GOT3 (cell line): ENCODE measurements at regions not wholly inside any gene's neighbourhood (a gene's known extent, or its start where the extent isn't known, plus 50 kb on each side); places are given as distances from the start of the nearest gene placed in this dataset.

ENCODE experiments used
- DNase-seq: peaks from one replicate; lab custom pipeline; 2025; ENCODE audit warnings: mixed read lengths; lab: John Stamatoyannopoulos, UW

GRCh38 chr10:8420182-8420581, 365.7 kb downstream of the GATA3 start:
- no peak for DNase-seq

- DNase-seq = no peak
These were observed 370.2 kb downstream of the GATA3 start for GRCh38 chr10:8424555-8425211.

DNA sequence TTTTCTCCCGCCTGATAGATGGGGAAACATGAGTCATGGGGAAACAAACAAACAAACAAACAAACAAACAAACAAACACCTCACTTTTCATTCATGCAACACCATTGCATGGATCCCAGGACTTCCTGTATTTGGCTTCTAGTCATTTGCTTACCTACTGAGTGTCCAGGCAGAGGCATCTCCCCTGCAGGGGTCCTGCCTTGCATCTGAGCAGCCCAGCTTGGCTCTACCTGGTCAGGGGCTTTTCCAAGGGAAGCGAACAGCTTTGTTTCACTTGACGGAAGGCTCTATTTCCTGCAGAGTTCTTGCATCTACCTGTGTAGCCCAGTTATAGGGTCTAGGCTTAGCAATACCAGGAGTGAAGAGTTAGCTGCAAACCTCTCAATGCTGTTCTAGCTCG, 374.2 kb downstream of the GATA3 start:
- no peak for DNase-seq

DNA sequence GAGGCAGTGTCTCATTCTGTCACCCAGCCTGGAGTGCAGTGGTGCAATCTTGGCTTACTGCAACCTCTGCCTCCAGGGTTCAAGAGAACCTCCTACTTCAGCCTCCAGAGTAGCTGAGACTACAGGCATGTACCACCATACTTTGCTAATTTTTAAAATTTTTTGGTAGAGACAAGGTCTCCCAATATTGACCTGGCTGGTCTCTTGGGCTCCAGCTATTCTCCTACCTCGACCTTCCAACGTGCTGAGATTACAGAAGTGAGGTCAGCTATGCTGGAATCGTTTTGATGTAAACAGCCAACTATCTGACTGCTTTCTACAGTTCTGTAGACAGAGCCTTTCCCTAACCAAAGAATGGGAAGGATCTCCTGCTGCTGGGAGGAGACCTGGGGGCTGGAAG, 375.8 kb downstream of the GATA3 start:
- no peak for DNase-seq

GRCh38 chr10:8431511-8431910, 377.0 kb downstream of the GATA3 start:
- DNase-seq = no peak

- no peak for DNase-seq
These were observed 380.9 kb downstream of the GATA3 start for GRCh38 chr10:8435186-8436055.

GRCh38 chr10:8437896-8438295, 383.4 kb downstream of the GATA3 start:
- DNase-seq = no peak

DNA sequence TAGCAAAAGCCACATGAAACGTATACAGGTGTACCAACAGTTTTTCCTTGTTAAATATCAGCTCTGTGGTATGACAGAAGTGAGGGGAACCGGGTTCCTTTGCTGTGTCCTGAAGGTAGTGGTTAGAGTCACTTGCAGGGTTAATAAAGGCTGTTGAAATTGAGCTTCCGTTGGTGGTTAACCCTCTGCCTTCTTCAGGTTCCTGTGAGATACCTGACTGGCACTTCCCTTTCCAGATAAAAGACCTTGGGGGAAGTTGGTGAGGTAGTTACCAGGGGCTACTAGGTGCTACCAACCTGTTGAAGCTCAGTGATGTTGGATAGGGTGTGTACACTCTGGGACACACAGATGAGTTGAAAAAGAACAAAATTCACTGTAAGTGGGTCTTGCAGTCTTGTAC, 384.1 kb downstream of the GATA3 start:
- DNase-seq = no peak

GRCh38 chr10:8439040-8439439, 384.6 kb downstream of the GATA3 start:
- no peak for DNase-seq

DNA sequence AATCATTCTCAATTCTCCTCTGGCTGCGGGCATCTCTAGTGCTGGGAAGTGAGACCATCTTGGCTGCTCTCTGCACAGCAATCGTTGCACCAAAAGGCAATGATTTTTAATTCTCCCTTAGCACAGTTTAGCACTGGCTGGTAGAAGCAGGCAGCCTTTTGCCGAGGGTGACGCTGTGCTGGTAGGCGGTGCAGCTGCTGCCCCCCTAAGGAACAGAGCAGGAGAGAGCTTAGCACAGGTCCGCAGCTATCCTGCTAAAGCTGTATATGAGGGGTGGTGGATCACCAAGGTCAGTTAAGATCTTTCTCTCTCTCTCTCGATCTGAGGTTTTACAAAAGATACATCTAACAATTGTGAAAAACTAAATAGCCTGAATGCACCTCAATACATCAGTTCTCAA, 390.1 kb downstream of the GATA3 start:
- no peak for DNase-seq

GRCh38 chr10:8445353-8445752, 390.9 kb downstream of the GATA3 start:
- DNase-seq = no peak

- DNase-seq = no peak
These were observed 395.4 kb downstream of the GATA3 start for GRCh38 chr10:8449909-8450308.

- no peak for DNase-seq
These were observed 399.1 kb downstream of the GATA3 start for GRCh38 chr10:8453587-8453986.

- no peak for DNase-seq
These were observed 399.9 kb downstream of the GATA3 start for GRCh38 chr10:8454357-8454756.

DNA sequence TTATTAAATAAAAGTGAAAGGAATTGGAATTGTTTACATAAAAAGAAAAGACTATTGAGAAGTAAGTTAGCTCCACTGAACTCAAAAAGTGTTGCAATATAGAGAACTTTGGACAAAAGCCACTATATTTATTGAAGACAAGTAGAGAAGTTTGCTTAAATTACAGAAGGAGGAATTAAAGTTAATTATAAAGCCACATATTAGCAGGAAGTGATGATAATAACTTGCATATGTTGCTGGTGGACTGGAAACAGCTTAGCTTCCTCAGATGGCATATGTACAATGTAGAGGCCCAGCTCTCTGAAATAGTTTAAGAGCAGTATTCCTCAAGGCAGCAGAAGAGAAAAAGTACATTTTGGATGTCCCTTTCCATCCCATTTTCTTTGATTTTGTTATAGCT, 400.7 kb downstream of the GATA3 start:
- DNase-seq = no peak

DNA sequence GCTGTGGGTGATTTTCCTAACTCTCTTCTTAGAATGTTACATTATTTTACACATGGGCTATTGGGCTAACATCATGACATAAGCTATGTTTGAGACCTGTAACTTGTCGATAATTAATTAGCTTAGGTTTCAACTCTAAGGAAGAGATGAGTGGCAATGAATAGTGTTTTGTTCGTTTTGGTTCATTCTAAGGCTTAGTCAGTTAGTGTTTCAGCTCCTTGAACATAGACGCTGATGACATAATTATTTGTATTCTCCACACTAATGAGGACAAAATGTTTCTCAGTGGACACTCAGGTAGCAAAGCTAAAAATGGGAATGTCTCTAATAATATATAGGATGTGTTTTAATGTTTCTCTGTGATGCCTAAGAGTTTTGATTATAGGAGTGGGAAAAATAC, 401.9 kb downstream of the GATA3 start:
- DNase-seq = no peak

- no peak for DNase-seq
These were observed 406.1 kb downstream of the GATA3 start for GRCh38 chr10:8460626-8461025.

DNA sequence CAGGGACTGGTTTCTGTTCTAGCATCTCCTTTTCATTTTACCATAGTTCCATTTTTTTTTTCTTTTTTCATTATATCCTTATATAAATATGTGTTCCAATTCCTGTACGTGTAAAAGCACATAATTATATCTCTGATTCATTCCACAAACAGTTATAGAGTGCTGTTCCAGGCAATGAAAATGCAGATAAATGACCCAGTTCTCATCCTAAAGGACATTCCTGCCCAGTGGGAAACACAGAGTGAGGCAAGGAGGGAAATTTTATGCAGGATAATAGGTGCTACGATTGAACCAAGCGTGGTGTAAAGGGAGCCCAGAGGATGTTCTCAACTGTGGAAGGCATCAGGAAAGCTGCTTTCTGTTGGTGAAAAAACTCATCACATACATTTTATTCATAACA, 408.1 kb downstream of the GATA3 start:
- no peak for DNase-seq

GRCh38 chr10:8463853-8464252, 409.4 kb downstream of the GATA3 start:
- DNase-seq = no peak

DNA sequence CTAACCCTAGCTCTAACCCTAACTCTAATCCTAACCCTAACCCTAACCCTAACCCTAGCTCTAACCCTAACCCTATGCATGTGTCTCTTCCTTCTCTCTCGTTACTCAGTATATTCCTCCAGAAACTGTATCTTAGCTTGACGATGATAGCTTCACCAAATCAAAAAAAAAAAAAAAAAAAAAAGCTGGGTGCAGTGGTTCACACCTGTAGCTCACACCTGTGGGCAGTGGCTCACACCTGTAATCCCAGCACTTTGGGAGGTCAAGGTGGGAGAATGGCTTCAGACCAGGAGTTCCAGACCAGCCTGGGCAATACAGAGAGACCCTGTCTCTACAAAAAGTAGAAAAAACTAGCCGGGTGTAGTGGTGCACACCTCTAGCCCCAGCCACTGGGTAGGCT, 414.0 kb downstream of the GATA3 start:
- DNase-seq = no peak

- DNase-seq = no peak
These were observed 418.7 kb downstream of the GATA3 start for GRCh38 chr10:8473205-8473604.

GRCh38 chr10:8477300-8477699, 422.8 kb downstream of the GATA3 start:
- no peak for DNase-seq

DNA sequence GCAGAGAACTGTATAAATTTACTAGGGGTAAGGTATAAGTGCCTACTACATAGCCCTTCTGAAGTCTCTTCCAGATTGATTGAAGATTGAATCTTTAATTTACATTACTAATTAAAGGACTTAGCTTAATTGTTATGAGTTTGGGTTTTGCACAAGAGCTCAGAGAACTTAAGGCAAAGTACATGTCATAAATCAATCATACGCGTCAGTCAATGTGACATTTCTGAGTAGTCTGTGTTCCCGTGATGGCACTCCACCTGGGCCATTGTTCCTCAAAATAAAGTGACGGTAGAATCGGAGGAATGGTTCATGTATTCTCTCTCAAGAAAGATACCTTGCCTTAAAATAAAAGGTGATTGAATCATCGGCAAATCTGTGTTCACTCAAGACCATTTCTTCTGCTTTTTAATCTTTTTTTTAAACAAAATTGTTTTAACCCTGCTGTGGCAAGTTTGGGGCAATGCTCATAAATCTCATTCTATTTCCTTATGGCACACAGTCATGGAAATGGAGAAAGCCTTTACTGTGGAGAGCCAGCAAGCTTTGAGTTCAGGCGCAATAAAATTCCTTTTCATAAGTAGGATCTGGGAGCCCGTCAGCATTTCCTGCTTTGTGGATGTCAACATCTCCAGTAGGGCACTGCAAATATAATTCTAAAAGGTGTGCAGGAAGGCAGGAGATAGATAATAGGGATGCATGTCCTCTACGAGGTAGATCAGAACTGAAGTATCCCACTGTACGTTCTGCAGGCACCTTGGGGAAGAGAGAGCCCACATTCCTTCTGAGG, 427.4 kb downstream of the GATA3 start:
- no peak for DNase-seq
